SK-MEL-5 (cell line): ENCODE measurements at regions not wholly inside any gene's neighbourhood (a gene's known extent, or its start where the extent isn't known, plus 50 kb on each side); places are given as distances from the start of the nearest gene placed in this dataset.

Source experiments
- DNase-seq: peaks from one replicate; pipeline ENCODE4 v3.0.0-alpha.2; 2016; ENCODE audit warnings: low read depth, low spot score
- in situ Hi-C: cut with HindIII; loops from 2 replicates; pipeline ENCODE4 v1.10.0; 2016; ENCODE audit warnings: low sequenced_read_pairs, high pct_unique_total_duplicates, low pct_unique_long_range_greater_than_20kb

- in situ Hi-C loops, result no loop called here
- DNase-seq, result no peak
These were observed 189.0 kb upstream of the RGMA start for GRCh38 chr15:93278006-93278405.

- in situ Hi-C loops, result no loop called here
- DNase-seq, result no peak
These were observed 185.2 kb upstream of the RGMA start for GRCh38 chr15:93274257-93274656.

GRCh38 chr15:93271871-93272270, 182.9 kb upstream of the RGMA start:
- in situ Hi-C loops, result no loop called here
- DNase-seq, result no peak

- in situ Hi-C loops, result no loop called here
- DNase-seq, result no peak
These were observed 182.0 kb upstream of the RGMA start for GRCh38 chr15:93270937-93271467.

- no peak for DNase-seq
- in situ Hi-C loops, result no loop called here
These were observed 179.1 kb upstream of the RGMA start for GRCh38 chr15:93268066-93268465.

GRCh38 chr15:93266291-93266690, 177.3 kb upstream of the RGMA start:
- in situ Hi-C loops, result no loop called here
- DNase-seq, result no peak

GRCh38 chr15:93265111-93265556, 176.1 kb upstream of the RGMA start:
- DNase-seq, result no peak
- in situ Hi-C loops, result no loop called here

GRCh38 chr15:93261845-93262244, 172.8 kb upstream of the RGMA start:
- DNase-seq, result no peak
- in situ Hi-C loops, result no loop called here

GRCh38 chr15:93257920-93258319, 168.9 kb upstream of the RGMA start:
- no peak for DNase-seq
- in situ Hi-C loops, result no loop called here

- in situ Hi-C loops, result no loop called here
- no peak for DNase-seq
These were observed 164.7 kb upstream of the RGMA start for GRCh38 chr15:93253681-93254080.

- in situ Hi-C loops, result no loop called here
- DNase-seq, result no peak
These were observed 163.8 kb upstream of the RGMA start for GRCh38 chr15:93252780-93253179.

- DNase-seq, result no peak
- in situ Hi-C loops, result no loop called here
These were observed 161.9 kb upstream of the RGMA start for GRCh38 chr15:93250950-93251349.

GRCh38 chr15:93250209-93250608, 161.2 kb upstream of the RGMA start:
- DNase-seq, result no peak
- in situ Hi-C loops, result no loop called here

- DNase-seq, result no peak
- in situ Hi-C loops, result no loop called here
These were observed 160.6 kb upstream of the RGMA start for GRCh38 chr15:93249623-93250022.

GRCh38 chr15:93247466-93248121, 158.6 kb upstream of the RGMA start:
- no peak for DNase-seq
- in situ Hi-C loops, result no loop called here

- DNase-seq, result no peak
- in situ Hi-C loops, result no loop called here
These were observed 157.5 kb upstream of the RGMA start for GRCh38 chr15:93246266-93247242.

GRCh38 chr15:93245661-93246042, 156.6 kb upstream of the RGMA start:
- in situ Hi-C loops, result no loop called here
- DNase-seq, result no peak

GRCh38 chr15:93244696-93245660, 156.0 kb upstream of the RGMA start:
- in situ Hi-C loops, result no loop called here
- no peak for DNase-seq
